ENCODE measurements at regions not wholly inside any gene's neighbourhood (a gene's known extent, or its start where the extent isn't known, plus 50 kb on each side); places are given as distances from the start of the nearest gene placed in this dataset.

GRCh38 chr4:181966104-181966551 lies 277.1 kb upstream of the TENM3 start:
- DNase-seq: no peak

GRCh38 chr4:181967401-181967800 lies 275.8 kb upstream of the TENM3 start:
- DNase-seq: no peak

DNA sequence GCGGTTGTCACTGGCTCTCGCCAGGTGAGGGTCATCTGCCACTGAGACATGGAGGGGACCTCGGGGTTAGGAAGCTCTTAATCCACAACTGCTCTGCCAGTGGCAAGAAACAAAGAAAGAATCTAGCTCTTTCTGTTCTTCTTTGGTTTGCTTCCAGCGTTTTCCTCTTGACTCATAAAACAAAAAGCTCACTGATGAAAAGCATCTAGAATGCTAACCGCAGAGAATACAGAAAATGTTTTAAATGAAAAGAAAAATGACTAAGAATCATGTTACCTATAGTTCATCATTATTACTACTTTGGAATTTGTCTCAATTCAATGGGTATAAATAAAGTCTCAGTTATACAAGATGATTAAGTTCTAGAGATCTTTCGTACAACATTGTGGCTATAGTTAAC lies 274.8 kb upstream of the TENM3 start:
- no peak for DNase-seq

- no peak for DNase-seq
These were observed 274.1 kb upstream of the TENM3 start for GRCh38 chr4:181969151-181969550.

GRCh38 chr4:181970366-181970765 lies 272.8 kb upstream of the TENM3 start:
- DNase-seq: no peak

GRCh38 chr4:181971411-181971810 lies 271.8 kb upstream of the TENM3 start:
- DNase-seq: no peak

- DNase-seq: no peak
These were observed 271.2 kb upstream of the TENM3 start for GRCh38 chr4:181971973-181972372.

GRCh38 chr4:181976764-181977163 lies 266.4 kb upstream of the TENM3 start:
- no peak for DNase-seq

- no peak for DNase-seq
These were observed 260.8 kb upstream of the TENM3 start for GRCh38 chr4:181982437-181982836.

- DNase-seq: no peak
These were observed 260.3 kb upstream of the TENM3 start for GRCh38 chr4:181982856-181983255.

- no peak for DNase-seq
These were observed 255.8 kb upstream of the TENM3 start for GRCh38 chr4:181987392-181987791.

DNA sequence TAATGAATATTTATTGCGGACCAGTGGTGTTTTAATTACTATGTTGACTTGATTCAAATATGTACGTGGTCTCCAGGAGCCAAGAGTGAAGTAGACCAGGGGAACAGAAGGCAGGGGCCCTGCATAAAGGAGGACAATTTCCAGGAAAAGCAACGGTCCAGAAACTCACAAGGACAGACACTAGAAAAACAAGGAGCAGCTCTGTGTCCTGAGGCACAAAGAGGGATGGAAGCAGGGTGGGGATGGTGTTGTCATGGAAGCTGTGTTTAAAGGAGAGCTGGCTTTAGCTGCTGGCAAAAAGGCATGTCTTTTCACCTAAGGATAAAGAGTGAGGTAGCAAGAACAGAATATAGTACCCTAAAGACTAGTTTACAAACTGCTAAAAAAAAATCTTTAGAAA lies 254.1 kb upstream of the TENM3 start:
- DNase-seq: no peak

GRCh38 chr4:181991369-181992108 lies 251.7 kb upstream of the TENM3 start:
- no peak for DNase-seq

DNA sequence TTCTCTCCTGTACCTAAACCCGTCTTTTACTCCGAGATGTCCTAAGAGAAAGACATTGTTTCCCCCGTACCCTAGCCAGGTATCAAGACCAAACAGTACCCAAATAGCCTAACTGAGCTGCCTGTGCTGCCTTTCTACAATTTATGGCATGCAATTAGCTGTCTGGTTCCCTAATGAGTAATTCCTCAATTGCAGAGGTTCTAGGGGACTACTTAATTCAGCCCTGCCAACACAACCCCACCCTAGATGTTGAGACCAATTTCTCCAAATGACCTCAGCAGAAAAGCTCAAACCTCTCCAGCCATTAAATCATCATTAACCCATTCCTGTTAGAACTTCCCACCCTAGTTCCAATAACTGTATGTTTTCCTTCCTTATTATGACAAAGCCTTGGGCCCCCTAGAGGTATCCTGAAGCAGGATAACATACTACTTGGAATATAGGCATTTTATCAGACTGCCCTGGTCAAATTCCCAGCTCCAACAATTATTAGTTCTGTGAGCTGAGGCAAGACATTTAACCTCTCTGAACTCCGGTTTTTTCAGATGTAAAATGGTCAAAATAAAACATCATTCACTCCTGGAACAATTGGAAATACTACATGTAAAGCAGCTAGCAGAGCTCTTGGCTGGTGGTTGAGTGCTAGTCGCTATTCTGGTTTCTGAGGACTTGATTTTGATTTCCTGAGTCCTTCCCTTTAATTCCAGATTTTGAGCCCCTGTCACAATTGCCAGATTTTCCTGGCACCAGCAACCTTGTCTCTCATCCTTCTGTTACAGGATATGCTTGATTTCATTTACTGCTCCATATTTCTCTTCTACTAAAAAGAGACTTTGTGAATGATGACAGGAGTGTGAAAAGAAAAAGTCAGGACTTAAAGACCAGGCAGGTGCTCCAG lies 244.6 kb upstream of the TENM3 start:
- DNase-seq: no peak

DNA sequence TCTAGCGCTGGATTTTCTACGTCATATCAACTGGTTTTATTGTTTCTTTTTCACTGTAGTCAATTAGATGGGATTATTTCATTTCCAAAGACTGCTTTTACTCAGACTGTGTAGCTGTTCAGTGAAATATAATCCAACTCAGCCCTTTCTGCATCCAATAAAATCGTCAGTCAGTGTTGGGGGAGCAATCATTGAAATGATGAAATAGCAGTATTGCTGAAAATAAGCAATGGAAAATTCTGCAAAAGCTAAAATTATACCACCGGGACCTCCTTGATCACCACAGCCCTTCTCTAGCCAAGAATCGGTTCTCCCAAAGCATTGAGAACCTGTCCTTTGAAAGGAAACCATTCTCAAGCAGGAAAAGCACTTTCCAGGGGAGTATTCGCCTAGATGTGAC lies 243.1 kb upstream of the TENM3 start:
- no peak for DNase-seq

DNA sequence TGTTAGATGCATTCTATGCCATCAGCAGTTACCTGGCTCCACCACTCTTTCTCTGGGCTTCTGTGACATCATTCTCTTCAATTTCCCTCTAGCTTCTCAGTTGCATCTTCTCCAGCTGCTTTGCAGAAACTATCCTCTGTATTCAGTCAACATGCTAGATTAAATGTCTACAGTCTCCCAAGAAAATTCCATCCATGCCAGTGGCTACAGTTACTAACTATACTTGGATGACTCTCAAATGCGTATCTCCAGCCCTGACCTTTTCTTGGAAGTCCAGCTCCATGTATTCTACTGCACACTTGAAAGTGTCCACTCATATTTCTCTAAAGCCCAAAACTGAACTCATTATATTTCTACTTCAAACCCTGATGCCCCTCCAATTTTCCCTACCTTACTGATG lies 232.3 kb upstream of the TENM3 start:
- DNase-seq: no peak

- DNase-seq: no peak
These were observed 229.0 kb upstream of the TENM3 start for GRCh38 chr4:182014164-182014563.

DNA sequence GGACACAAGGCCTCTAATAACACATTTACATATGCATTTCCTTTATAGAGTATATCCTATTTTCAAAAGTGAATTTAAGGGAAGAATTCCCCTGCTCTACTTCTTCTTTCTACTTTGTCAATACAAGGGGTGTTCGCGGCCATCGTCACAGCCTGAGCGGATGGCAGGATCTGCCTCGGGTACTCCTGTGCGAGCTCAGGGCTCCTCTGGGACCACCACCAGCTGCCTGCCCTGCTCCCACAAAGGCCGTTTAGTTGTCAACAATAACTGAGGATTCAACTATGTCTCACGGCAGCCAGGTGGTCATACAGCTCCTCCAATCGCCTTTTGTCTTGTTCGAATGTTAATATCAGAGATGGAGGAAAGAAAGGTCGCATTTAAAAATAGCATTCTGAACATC lies 228.2 kb upstream of the TENM3 start:
- DNase-seq: no peak

GRCh38 chr4:182015893-182016292 lies 227.3 kb upstream of the TENM3 start:
- no peak for DNase-seq

GRCh38 chr4:182017038-182017437 lies 226.2 kb upstream of the TENM3 start:
- no peak for DNase-seq

DNA sequence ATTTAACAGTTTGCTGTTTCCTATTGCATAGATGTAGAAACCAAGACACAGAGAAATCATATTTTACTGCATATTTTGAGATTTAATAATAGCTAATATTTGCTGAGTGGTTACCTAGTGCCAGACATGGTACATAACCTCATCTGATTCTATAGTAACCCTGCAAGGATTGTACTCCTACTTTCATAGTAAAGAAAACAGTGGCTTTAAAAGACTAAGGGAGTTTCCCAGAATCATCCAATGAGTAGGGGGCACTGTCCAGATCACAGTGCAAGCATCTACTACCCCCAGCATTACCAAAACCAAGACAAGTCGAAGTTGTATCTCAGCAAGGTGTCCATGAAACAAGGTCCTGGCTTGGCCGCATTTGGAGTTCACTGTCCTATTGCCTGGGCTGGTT lies 224.5 kb upstream of the TENM3 start:
- DNase-seq: no peak

DNA sequence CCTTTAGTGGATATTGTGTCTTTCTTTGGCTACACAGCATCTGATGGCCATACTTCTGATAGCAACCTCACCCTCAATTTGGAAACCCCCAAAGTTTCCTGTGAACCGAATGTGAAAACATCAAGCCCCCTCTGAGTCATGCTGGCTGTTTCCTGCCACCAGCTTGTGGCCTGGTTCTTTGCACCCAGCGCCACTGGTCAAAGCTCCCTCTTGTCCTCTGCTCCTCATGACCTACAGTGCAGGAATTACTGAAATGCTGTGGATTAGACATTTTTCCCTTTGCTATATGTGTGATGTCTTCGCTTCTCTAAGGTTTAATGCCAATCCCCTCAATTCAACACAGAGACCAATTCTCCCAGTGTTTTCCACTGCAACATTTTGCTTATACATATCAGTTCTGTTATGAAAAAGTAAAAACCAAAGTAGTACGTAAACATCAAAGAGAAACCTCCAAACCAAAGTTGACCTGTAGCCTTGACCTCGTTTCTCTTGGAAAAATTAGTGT lies 224.0 kb upstream of the TENM3 start:
- DNase-seq: no peak

DNA sequence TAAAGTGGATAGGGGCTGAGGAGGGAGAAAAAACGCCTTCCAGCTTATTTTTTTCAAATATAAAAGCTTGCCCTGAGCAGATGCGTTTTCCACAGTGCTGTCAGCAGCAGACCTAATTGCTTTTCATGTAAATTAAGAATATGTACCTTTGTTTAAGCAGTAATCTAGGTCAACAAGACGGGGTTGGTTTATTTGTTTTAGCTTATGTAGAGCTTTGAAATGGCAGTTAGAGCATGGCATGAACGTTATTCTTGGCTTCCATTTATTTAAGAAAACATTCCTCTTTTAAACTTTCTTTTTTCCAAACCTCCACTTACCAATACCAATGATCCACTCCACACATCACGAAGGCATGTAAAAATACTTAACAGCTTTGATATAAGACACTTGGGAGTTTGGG lies 220.3 kb upstream of the TENM3 start:
- DNase-seq: no peak

DNA sequence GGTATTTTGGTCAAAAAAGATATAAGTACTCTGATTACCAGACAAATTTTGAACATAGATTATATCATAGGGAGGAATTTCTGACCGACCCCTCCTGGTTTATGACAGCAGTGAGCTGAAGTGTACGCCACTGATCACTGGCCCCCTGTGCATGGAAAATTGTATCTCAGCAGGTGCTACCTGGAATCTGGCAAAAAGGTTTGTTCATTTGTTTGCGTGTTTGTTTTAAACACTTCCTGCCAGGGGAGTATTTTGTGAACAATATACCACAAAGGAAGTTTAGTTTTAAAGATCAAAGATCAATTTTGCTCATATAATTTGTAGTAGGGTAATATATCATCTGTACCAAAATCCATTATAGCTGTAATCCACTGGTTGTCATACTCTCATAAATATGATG lies 219.7 kb upstream of the TENM3 start:
- DNase-seq: no peak
